CD4-positive, alpha-beta T cell (primary cell): ENCODE measurements at regions not wholly inside any gene's neighbourhood (a gene's known extent, or its start where the extent isn't known, plus 50 kb on each side); places are given as distances from the start of the nearest gene placed in this dataset.
"Not testable (repeated sequence)": the region's sequence is repeated elsewhere in the genome, so short reads cannot be mapped to it uniquely, and the experiment has no call there.

ENCODE experiments used
- ATAC-seq: fragments of 200-7000 bp; cut with Tn5 transposase; one replicate; pipeline ENCODE4 v1.10.0; 2022; ENCODE audit warnings: mild to moderate bottlenecking; ENCODE audit not compliant: poor library complexity
- CTCF ChIA-PET: fragments of 350-600 bp; sonication (Branson Sonifier 250); formaldehyde crosslinking; loops from one replicate; lab custom pipeline; 2021; ENCODE audit warnings: antibody characterized with exemption, inconsistent platforms; lab: Charles Lee
- POLR2A ChIA-PET: fragments of 350-600 bp; sonication (Branson Sonifier 250); formaldehyde crosslinking; loops from one replicate; lab custom pipeline; 2021; ENCODE audit warnings: antibody characterized with exemption, inconsistent platforms; lab: Charles Lee
- DNase-seq, 14 experiments: peaks; one replicate each; pipeline ENCODE4 v3.0.0-alpha.2; 2013 to 2020; ENCODE audit warnings: mixed read lengths in 2 of 14
- H3K27ac ChIP-seq, 2 donors: one replicate each; pipeline versions ENCODE4 v1.5.1 to v1.7.0; 2013; ENCODE audit warnings: low read length in 2 of 2, low read depth in 1 of 2, mild to moderate bottlenecking in 1 of 2
- H3K27me3 ChIP-seq, 2 experiments: 1 replicate in 1 of 2; 2 replicates in 1 of 2; pipeline versions ENCODE4 v1.6.1 to v1.7.0; 2013; ENCODE audit warnings: low read length in 2 of 2, control low read depth in 1 of 2, mild to moderate bottlenecking in 1 of 2, moderate library complexity in 1 of 2; ENCODE audit not compliant: insufficient read depth in 2 of 2, control insufficient read depth in 1 of 2
- H3K36me3 ChIP-seq: one replicate; pipeline ENCODE4 v1.6.1; 2013; ENCODE audit warnings: low read length, control low read depth; ENCODE audit not compliant: insufficient read depth
- H3K4me1 ChIP-seq: one replicate; pipeline ENCODE4 v1.6.1; 2013; ENCODE audit warnings: low read length, control low read depth; ENCODE audit not compliant: insufficient read depth
- H3K4me3 ChIP-seq: one replicate; pipeline ENCODE4 v1.5.1; 2013; ENCODE audit warnings: mild to moderate bottlenecking, low read length, moderate library complexity
- H3K9me3 ChIP-seq, 2 experiments: 1 replicate in 1 of 2; 2 replicates in 1 of 2; pipeline versions ENCODE4 v1.6.1 to v1.7.0; 2013; ENCODE audit warnings: low read length in 2 of 2, mild to moderate bottlenecking in 2 of 2, control low read depth in 1 of 2, moderate library complexity in 1 of 2; ENCODE audit not compliant: control insufficient read depth in 1 of 2, insufficient read depth in 1 of 2
- H3K27ac Mint-ChIP-seq: one replicate; pipeline ENCODE4 v1.8.0; 2020; ENCODE audit warnings: mixed read lengths
- H3K27me3 Mint-ChIP-seq: one replicate; pipeline ENCODE4 v1.8.0; 2021; ENCODE audit warnings: mixed read lengths
- H3K36me3 Mint-ChIP-seq: one replicate; pipeline ENCODE4 v1.8.0; 2021; ENCODE audit warnings: low read depth, mixed read lengths
- H3K4me1 Mint-ChIP-seq: one replicate; pipeline ENCODE4 v1.8.0; 2021; ENCODE audit warnings: low read depth, mixed read lengths
- H3K4me3 Mint-ChIP-seq: one replicate; pipeline ENCODE4 v1.8.0; 2020; ENCODE audit warnings: mild to moderate bottlenecking, mixed read lengths
- H3K9me3 Mint-ChIP-seq: one replicate; pipeline ENCODE4 v1.8.0; 2020; ENCODE audit warnings: mixed read lengths
- intact Hi-C, 2 experiments: fragments of 100-400 bp; cut with DNase I in 1 of 2; cut with micrococcal nuclease in 1 of 2; formaldehyde crosslinking; loops; one replicate each; pipeline versions ENCODE4 v1.15.1 to v1.9.0; 2023 to 2025; cut with DNase I, micrococcal nuclease
- TF ChIP-seq, protein P1 (sequence below): fragments of 200-600 bp; IDR thresholded peaks from one replicate; pipeline ENCODE4 v1.8.0; 2022; ENCODE audit warnings: antibody characterized with exemption, mild to moderate bottlenecking

DNA sequence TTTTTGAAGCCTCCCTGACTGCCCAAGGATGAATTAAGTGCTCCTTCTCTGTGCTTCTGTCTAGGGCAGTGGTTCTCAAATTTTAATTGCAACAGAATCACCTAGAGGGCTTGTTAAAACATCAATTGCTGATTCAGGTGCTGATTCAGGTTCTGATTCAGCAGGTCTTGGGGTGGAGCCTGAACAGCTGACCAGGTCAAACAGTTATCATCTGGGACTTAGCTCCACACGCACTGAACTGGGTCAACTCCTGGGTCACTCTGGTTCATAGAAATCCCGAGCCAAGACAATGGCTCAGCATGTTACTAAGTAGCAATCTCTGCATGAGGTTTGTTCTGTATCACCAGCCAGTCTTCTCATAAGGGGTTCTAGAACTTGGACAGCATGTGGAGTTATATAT, 192.3 kb downstream of the GJA1 start:
- ChIA-PET POLR2A (no interaction called here), CTCF (no interaction called here)
- Histone ChIP-seq H3K27me3 (no peaks in the 10 kb centered on the region), H3K9me3 (no peaks in the 10 kb centered on the region), H3K27ac (no peak overlapping the region), H3K4me3 (no peak overlapping the region), H3K4me1 (no peaks in the 10 kb centered on the region), H3K36me3 (no peaks in the 10 kb centered on the region)
- TF ChIP-seq, protein P1, sequence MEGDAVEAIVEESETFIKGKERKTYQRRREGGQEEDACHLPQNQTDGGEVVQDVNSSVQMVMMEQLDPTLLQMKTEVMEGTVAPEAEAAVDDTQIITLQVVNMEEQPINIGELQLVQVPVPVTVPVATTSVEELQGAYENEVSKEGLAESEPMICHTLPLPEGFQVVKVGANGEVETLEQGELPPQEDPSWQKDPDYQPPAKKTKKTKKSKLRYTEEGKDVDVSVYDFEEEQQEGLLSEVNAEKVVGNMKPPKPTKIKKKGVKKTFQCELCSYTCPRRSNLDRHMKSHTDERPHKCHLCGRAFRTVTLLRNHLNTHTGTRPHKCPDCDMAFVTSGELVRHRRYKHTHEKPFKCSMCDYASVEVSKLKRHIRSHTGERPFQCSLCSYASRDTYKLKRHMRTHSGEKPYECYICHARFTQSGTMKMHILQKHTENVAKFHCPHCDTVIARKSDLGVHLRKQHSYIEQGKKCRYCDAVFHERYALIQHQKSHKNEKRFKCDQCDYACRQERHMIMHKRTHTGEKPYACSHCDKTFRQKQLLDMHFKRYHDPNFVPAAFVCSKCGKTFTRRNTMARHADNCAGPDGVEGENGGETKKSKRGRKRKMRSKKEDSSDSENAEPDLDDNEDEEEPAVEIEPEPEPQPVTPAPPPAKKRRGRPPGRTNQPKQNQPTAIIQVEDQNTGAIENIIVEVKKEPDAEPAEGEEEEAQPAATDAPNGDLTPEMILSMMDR, result no peak
- DNase-seq (no peak), ATAC-seq (no peak)
- Mint-ChIP-seq H3K4me3 (no peak overlapping the region), H3K36me3 (no peaks in the 10 kb centered on the region), H3K27ac (no peak overlapping the region), H3K9me3 (peaks cover 6% of the 10 kb centered on the region), H3K27me3 (no peaks in the 10 kb centered on the region), H3K4me1 (no peaks in the 10 kb centered on the region)
- intact Hi-C loops, result no loop called here

GRCh38 chr6:121630716-121631115, 195.3 kb downstream of the GJA1 start:
- intact Hi-C loops, result no loop called here
- Mint-ChIP-seq H3K27me3 (no peaks in the 10 kb centered on the region), H3K4me3 (no peak overlapping the region), H3K4me1 (no peaks in the 10 kb centered on the region), H3K9me3 (peaks cover 8% of the 10 kb centered on the region), H3K36me3 (no peaks in the 10 kb centered on the region), H3K27ac (no peak overlapping the region)
- H3K36me3 ChIP-seq, result no peaks in the 10 kb centered on the region
- H3K27ac ChIP-seq, result no peak overlapping the region
- no peaks in the 10 kb centered on the region for H3K4me1 ChIP-seq
- H3K27me3 ChIP-seq, result no peaks in the 10 kb centered on the region
- ATAC-seq (no peak), DNase-seq (no peak)
- ChIA-PET CTCF (no interaction called here), POLR2A (no interaction called here)
- H3K4me3 ChIP-seq, result no peak overlapping the region
- TF ChIP-seq, protein P1, result no peak
- H3K9me3 ChIP-seq, result peaks cover 0 to 5% of the 10 kb centered on the region in 2 experiments

- ATAC-seq, H3K4me3 Mint-ChIP-seq, H3K4me1 ChIP-seq, H3K27me3 ChIP-seq, H3K27me3 Mint-ChIP-seq, CTCF ChIA-PET, H3K9me3 ChIP-seq, H3K27ac Mint-ChIP-seq, H3K27ac ChIP-seq, H3K4me1 Mint-ChIP-seq, intact Hi-C loops, H3K36me3 Mint-ChIP-seq, DNase-seq, H3K36me3 ChIP-seq, H3K4me3 ChIP-seq: not testable (repeated sequence)
- POLR2A ChIA-PET, result interaction anchor here (0.6 kb wide), 1 partner anchor 19 kb away, joined by 3 read pairs; no protein-coding TSS in a partner anchor
- peaks cover 15% of the 10 kb centered on the region for H3K9me3 Mint-ChIP-seq
These were observed 196.3 kb downstream of the GJA1 start for GRCh38 chr6:121631752-121632151.

DNA sequence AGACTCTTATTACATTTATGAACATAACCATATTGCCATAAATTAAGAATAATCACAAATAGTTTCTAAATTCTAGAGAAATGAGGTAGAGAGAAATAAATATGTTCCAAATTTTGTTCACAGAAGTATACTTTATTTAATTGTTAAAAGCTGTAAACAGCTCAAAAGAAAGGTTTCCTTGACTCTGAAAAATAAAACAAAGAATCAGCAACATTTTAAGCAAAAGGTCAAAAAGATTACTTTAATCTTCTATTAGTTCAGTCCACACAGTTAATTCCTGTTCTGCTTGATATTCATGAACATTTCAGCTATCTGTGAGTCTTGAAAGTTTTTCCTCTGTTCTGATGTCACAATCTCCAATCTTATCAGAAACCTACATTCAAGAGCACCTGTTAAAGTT, 197.9 kb downstream of the GJA1 start:
- Histone ChIP-seq H3K4me3 (no peak overlapping the region), H3K36me3 (no peaks in the 10 kb centered on the region), H3K27ac (no peak overlapping the region), H3K9me3 (peaks cover 0 to 5% of the 10 kb centered on the region in 2 experiments), H3K4me1 (no peaks in the 10 kb centered on the region), H3K27me3 (no peaks in the 10 kb centered on the region)
- H3K9me3 Mint-ChIP-seq, result peaks cover 16% of the 10 kb centered on the region
- ChIA-PET CTCF (interaction anchor here (0.6 kb wide), 1 partner anchor 157 kb away, joined by 3 read pairs; no protein-coding TSS in a partner anchor), POLR2A (no interaction called here)
- TF ChIP-seq, protein P1, result no peak
- peaks cover 5% of the 10 kb centered on the region for H3K36me3 Mint-ChIP-seq
- intact Hi-C loops, result no loop called here
- DNase-seq (no peak), ATAC-seq (no peak)
- no peak overlapping the region for H3K27ac Mint-ChIP-seq
- no peaks in the 10 kb centered on the region for H3K27me3 Mint-ChIP-seq
- no peaks in the 10 kb centered on the region for H3K4me1 Mint-ChIP-seq
- no peak overlapping the region for H3K4me3 Mint-ChIP-seq

DNA sequence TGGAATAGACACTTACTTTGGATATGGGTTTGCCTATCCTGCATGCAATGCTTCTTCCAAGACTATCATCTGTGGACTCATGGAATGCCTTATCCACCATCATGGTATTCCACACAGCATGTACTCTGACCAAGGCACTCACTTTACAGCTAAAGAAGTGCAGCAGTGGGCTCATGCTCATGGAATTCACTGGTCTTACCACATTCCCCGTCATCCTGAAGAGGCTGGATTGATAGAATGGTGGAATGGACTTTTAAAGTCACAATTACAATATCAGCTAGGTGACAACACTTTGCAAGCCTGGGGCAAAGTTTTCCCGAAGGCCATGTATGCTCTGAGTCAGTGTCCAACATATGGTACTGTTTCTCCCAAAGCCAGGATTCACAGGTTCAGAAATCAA, 199.1 kb downstream of the GJA1 start:
- H3K27ac ChIP-seq, H3K36me3 Mint-ChIP-seq, H3K27me3 ChIP-seq, DNase-seq, H3K27ac Mint-ChIP-seq, CTCF ChIA-PET, H3K9me3 ChIP-seq, H3K4me3 Mint-ChIP-seq, ATAC-seq, H3K4me1 ChIP-seq, POLR2A ChIA-PET, H3K36me3 ChIP-seq, intact Hi-C loops, H3K4me3 ChIP-seq, H3K27me3 Mint-ChIP-seq, H3K4me1 Mint-ChIP-seq: not testable (repeated sequence)
- H3K9me3 Mint-ChIP-seq, result peaks cover 16% of the 10 kb centered on the region
